ENCODE measurements at regions not wholly inside any gene's neighbourhood (a gene's known extent, or its start where the extent isn't known, plus 50 kb on each side); places are given as distances from the start of the nearest gene placed in this dataset.
A peak's percentile ranks its signal among the peaks of the same experiment; 100 is the strongest.

GRCh38 chr3:68163062-68163461 is 508.6 kb upstream of the SUCLG2 start:
- no peak for DNase-seq (ENCODE audit: low read depth in 3 of 3)

DNA sequence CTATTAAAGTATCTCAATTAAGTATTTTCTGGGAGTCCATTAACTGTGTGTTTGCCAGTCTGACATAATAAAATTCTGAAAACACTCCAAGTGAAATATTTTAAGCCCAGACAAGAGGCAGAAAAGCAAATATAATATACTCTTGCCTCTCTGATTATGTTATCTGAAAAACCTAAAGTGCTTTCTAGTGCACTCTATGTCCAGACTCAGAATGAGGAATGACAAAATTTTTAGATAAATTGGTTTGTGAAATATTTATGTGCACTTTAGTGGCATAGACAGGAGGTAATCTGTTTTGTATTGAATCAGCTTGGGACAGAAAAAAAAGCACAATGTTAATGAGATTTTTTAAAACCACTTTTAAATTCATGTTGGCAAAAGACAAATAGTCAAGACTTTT is 508.2 kb upstream of the SUCLG2 start:
- no peak for DNase-seq (ENCODE audit: low read depth in 3 of 3)

GRCh38 chr3:68151359-68151758 is 496.9 kb upstream of the SUCLG2 start:
- no peak for DNase-seq (ENCODE audit: low read depth in 3 of 3)

DNA sequence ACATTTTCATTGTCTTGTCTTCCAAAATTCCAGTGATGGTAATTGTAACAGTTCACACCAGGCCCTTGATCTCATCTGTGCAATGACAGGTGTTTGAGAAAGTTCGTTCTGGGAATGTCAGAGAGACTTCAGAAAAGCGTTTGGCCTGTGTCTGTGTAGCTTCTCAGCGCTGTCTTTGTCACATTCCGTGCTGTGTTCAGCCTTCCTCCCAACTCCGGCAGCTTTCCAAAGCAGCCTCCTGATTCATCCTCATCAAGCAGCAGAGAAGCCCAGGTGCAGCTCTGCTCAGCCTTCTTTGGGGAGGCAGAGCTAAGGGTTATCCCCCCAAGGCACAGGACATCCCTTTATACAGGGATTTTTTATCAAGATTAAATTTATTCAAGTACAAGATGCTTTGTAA is 494.0 kb upstream of the SUCLG2 start:
- DNase-seq (ENCODE audit: low read depth in 3 of 3), result no peak

DNA sequence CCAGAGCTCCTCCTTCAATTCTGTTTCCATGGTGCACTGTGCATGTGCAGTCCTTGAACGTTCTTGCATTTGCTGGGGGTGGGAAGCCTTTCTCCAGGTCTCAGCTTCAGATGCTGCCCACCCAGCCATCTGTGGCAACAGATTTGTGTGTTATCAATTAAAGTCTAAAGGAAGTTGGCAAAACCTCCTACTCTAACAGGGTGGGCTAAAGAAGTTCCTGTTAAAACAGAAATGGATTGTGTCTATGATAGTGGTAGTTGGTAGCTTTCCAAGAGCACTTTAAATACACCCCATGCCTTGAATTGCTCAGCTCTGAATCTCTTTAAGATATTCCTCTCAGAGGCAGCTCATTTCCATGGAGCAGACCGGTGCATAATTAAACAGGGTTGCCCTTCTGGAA is 488.0 kb upstream of the SUCLG2 start:
- DNase-seq (ENCODE audit: low read depth in 3 of 3), result no peak

- DNase-seq (ENCODE audit: low read depth in 3 of 3), result no peak
Observed at GRCh38 chr3:68139897-68140296, 485.5 kb upstream of the SUCLG2 start.

DNA sequence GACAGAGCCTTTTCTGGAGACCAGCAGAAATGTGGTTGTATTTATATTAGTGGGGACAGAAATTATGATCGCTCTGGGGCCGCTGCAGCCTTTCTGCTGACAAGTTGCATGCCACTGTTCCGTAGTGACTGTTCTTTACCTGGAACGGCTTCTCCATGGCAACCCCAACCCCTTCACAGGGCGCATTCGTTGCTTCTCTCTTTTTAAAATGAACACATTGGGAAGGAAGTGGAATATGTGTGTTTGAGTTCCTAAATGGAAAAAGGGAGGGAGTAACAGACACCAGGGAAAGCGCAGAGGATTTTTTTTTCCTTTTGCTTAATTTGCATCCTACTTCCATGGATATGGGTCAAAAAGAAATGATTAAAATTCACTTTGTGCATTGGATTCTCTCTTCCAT is 482.0 kb upstream of the SUCLG2 start:
- no peak for DNase-seq (ENCODE audit: low read depth in 3 of 3)

GRCh38 chr3:68135067-68135466 is 480.7 kb upstream of the SUCLG2 start:
- DNase-seq (ENCODE audit: low read depth in 3 of 3), result no peak

DNA sequence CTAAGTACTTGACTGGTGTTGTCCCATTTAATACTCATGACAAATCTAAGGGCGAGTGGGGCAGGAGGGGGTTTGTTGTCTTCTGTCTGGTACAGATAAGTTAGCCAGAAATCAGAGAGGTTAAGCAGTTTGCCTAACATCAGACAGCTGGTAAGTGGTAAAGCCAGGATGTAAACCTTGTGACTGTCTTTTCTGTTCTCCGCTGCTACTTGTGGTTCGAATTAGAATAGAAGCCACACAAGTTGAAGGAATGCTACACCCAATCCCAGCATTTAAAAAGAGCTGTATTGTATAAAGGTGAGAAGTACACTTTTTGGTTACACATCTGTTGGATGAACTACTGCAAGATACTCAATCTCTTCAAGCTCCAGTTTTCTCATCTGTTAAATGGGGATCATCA is 474.7 kb upstream of the SUCLG2 start:
- no peak for DNase-seq (ENCODE audit: low read depth in 3 of 3)

- no peak for DNase-seq (ENCODE audit: low read depth in 3 of 3)
Observed at GRCh38 chr3:68123231-68123630, 468.8 kb upstream of the SUCLG2 start.

GRCh38 chr3:68121287-68121686 is 466.9 kb upstream of the SUCLG2 start:
- no peak for DNase-seq (ENCODE audit: low read depth in 3 of 3)

- no peak for DNase-seq (ENCODE audit: low read depth in 3 of 3)
Observed at GRCh38 chr3:68116580-68116979, 462.2 kb upstream of the SUCLG2 start.

GRCh38 chr3:68103811-68104210 is 449.4 kb upstream of the SUCLG2 start:
- DNase-seq (ENCODE audit: low read depth in 3 of 3), result no peak

GRCh38 chr3:68090571-68090970 is 436.2 kb upstream of the SUCLG2 start:
- DNase-seq (ENCODE audit: low read depth in 3 of 3), result no peak

GRCh38 chr3:68089572-68090011 is 435.2 kb upstream of the SUCLG2 start:
- no peak for DNase-seq (ENCODE audit: low read depth in 3 of 3)

DNA sequence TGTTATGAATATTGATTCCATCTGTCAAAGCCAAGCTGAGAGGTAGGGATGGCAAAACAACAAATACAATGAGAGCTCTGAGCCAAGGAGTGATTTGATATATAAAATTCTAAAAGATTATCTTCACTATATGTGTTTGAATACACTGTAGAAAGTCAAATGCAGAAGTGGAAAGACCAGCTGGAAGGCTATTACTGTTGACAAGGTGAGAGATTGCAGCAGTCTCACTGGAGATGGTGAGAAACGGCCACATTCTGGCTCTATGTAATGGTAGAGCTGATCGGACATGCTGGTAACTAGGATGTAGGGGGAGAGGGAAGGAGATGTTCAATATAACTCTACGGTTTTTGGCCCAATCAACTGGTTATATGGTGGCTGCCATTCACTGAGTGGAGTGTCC is 434.2 kb upstream of the SUCLG2 start:
- DNase-seq (ENCODE audit: low read depth in 3 of 3), result no peak

DNA sequence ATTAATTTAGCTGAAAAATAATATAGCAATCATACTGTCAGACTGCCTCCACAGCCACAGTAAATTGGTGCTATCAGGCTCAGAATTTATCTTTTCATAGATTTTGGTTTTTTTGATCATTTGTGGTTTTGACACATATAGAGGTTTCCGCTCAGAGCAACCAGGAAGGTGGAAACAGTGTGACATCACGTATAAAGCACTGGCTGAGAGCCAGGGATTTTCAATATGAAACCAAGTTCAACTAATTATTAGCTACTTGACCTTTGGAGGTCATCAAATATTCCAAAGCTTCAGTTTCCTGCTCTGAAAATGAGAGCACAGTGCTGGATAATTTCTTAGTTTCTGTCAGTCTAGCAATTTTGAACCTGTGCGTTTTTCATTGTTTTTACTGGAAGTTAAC is 433.8 kb upstream of the SUCLG2 start:
- peak in 2 of 3 experiments; percentile 12 to 22 for DNase-seq (ENCODE audit: low read depth in 3 of 3)

DNA sequence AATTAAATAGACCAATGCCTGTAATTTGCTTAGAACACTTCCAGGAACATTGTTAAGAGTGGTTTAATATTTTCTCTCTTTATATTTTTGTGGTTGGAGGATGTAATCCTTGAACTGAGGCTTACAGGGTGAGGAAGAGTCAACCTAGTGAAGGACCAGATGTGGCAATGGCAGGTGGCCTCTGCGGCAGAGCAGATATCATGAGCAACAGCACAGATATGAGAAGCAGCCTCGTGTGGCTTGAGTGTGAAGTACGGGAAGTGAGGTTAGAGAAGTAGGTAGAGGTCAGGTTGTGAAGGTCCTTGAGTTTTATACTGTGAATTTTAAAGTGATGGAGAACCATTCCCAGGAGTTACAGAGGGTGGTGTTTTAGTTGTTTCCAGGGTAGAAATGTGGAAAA is 417.6 kb upstream of the SUCLG2 start:
- DNase-seq (ENCODE audit: low read depth in 3 of 3), result no peak

- DNase-seq (ENCODE audit: low read depth in 3 of 3), result no peak
Observed at GRCh38 chr3:68070186-68070585, 415.8 kb upstream of the SUCLG2 start.

GRCh38 chr3:68067314-68067713 is 412.9 kb upstream of the SUCLG2 start:
- DNase-seq (ENCODE audit: low read depth in 3 of 3), result no peak

- DNase-seq (ENCODE audit: low read depth in 3 of 3), result no peak
Observed at GRCh38 chr3:68062926-68063325, 408.5 kb upstream of the SUCLG2 start.

GRCh38 chr3:68060910-68061309 is 406.5 kb upstream of the SUCLG2 start:
- DNase-seq (ENCODE audit: low read depth in 3 of 3), result no peak

GRCh38 chr3:68060191-68060590 is 405.8 kb upstream of the SUCLG2 start:
- no peak for DNase-seq (ENCODE audit: low read depth in 3 of 3)

DNA sequence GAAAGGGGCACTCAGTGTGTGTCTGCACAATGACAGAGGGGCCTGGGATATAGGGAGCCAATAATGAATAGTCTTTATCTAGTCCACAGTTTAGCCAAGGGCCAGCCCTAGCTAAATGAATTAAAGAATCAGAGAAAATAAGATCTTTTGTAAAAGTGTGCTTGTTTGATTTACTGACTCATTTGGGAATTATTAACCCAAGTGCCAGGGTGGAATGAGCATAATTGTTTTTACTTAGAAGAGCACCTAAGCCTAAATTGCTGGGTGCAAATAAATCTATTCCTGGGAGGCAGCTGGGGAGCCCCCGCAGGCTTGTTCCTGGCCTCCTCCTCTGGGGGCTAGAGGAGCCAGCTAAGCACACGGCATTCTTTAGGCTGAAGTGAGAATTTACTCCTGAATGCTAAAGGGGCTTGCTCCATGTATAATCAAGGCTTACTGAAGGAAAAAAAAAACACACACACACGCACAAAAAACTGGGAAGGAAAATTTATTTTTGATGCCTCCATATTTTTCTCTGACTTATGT is 405.3 kb upstream of the SUCLG2 start:
- DNase-seq (ENCODE audit: low read depth in 3 of 3), result no peak
